T1000 (cell line): ENCODE measurements at regions not wholly inside any gene's neighbourhood (a gene's known extent, or its start where the extent isn't known, plus 50 kb on each side); places are given as distances from the start of the nearest gene placed in this dataset.

Experiments used
- DNase-seq: peaks from one replicate; lab custom pipeline; 2025; ENCODE audit warnings: mixed read lengths; lab: John Stamatoyannopoulos, UW

GRCh38 chr14:97443412-97443811 is 646.2 kb downstream of the VRK1 start:
- DNase-seq, result no peak

GRCh38 chr14:97444248-97444647 is 647.1 kb downstream of the VRK1 start:
- no peak for DNase-seq

GRCh38 chr14:97445367-97445766 is 648.2 kb downstream of the VRK1 start:
- DNase-seq, result no peak

GRCh38 chr14:97446087-97446486 is 648.9 kb downstream of the VRK1 start:
- no peak for DNase-seq

GRCh38 chr14:97452314-97452713 is 655.1 kb downstream of the VRK1 start:
- DNase-seq, result no peak

- DNase-seq, result no peak
These were observed 656.8 kb downstream of the VRK1 start for GRCh38 chr14:97453991-97454390.

- DNase-seq, result no peak
These were observed 659.3 kb downstream of the VRK1 start for GRCh38 chr14:97456462-97456861.

GRCh38 chr14:97456958-97457357 is 659.8 kb downstream of the VRK1 start:
- peak; percentile 35 for DNase-seq

GRCh38 chr14:97457575-97458085 is 660.4 kb downstream of the VRK1 start:
- DNase-seq, result no peak

- DNase-seq, result no peak
These were observed 661.1 kb downstream of the VRK1 start for GRCh38 chr14:97458255-97458654.

- no peak for DNase-seq
These were observed 661.7 kb downstream of the VRK1 start for GRCh38 chr14:97458661-97459579.

- no peak for DNase-seq
These were observed 664.9 kb downstream of the VRK1 start for GRCh38 chr14:97462081-97462480.

- no peak for DNase-seq
These were observed 671.0 kb downstream of the VRK1 start for GRCh38 chr14:97468220-97468619.

- no peak for DNase-seq
These were observed 680.2 kb downstream of the VRK1 start for GRCh38 chr14:97477353-97477752.

- no peak for DNase-seq
These were observed 688.0 kb downstream of the VRK1 start for GRCh38 chr14:97485201-97485600.

- DNase-seq, result no peak
These were observed 689.5 kb downstream of the VRK1 start for GRCh38 chr14:97486601-97487120.

GRCh38 chr14:97489750-97490149 is 692.6 kb downstream of the VRK1 start:
- DNase-seq, result no peak

GRCh38 chr14:97490521-97491070 is 693.4 kb downstream of the VRK1 start:
- DNase-seq, result no peak

- no peak for DNase-seq
These were observed 694.5 kb downstream of the VRK1 start for GRCh38 chr14:97491697-97492096.

GRCh38 chr14:97499790-97500481 is 702.8 kb downstream of the VRK1 start:
- DNase-seq, result peak; percentile 67

- no peak for DNase-seq
These were observed 709.4 kb downstream of the VRK1 start for GRCh38 chr14:97506626-97507025.

GRCh38 chr14:97513891-97514290 is 716.7 kb downstream of the VRK1 start:
- no peak for DNase-seq
